Mesendoderm (in vitro differentiated cells): ENCODE measurements at regions not wholly inside any gene's neighbourhood (a gene's known extent, or its start where the extent isn't known, plus 50 kb on each side); places are given as distances from the start of the nearest gene placed in this dataset.
"Not testable (repeated sequence)": the region's sequence is repeated elsewhere in the genome, so short reads cannot be mapped to it uniquely, and the experiment has no call there.

Source experiments
- DNase-seq: peaks from one replicate; pipeline ENCODE4 v3.0.0; 2013
- H2AK5ac ChIP-seq: 2 replicates; pipeline ENCODE4 v1.6.1; 2013; ENCODE audit warnings: low read length, inconsistent platforms
- H2BK120ac ChIP-seq: 2 replicates; pipeline ENCODE4 v1.6.1; 2013; ENCODE audit warnings: low read depth, mild to moderate bottlenecking, low read length, moderate library complexity, mixed read lengths
- H2BK15ac ChIP-seq: replicated peaks from 2 replicates; pipeline ENCODE4 v1.6.1; 2013; ENCODE audit warnings: low read depth, mild to moderate bottlenecking, moderate library complexity
- H2BK5ac ChIP-seq: 2 replicates; pipeline ENCODE4 v1.6.1; 2013; ENCODE audit warnings: low read length, inconsistent platforms
- H3K18ac ChIP-seq: 2 replicates; pipeline ENCODE4 v1.6.1; 2013; ENCODE audit warnings: mild to moderate bottlenecking, low read length, mixed read lengths
- H3K23ac ChIP-seq: one replicate; pipeline ENCODE4 v1.6.1; 2013; ENCODE audit warnings: low read length
- H3K27ac ChIP-seq: 2 replicates; pipeline ENCODE4 v1.5.1; 2013; ENCODE audit warnings: low read depth, mild to moderate bottlenecking, inconsistent platforms, low read length, moderate library complexity
- H3K27me3 ChIP-seq: 2 replicates; pipeline ENCODE4 v1.6.1; 2013; ENCODE audit warnings: low read length, control low read depth, mild to moderate bottlenecking, inconsistent platforms; ENCODE audit not compliant: insufficient read depth, poor library complexity
- H3K36me3 ChIP-seq: 2 replicates; pipeline ENCODE4 v1.6.1; 2013; ENCODE audit warnings: low read length, inconsistent platforms; ENCODE audit not compliant: control insufficient read depth, insufficient read depth
- H3K4ac ChIP-seq: one replicate; pipeline ENCODE4 v1.6.1; 2013; ENCODE audit warnings: low read depth, mild to moderate bottlenecking, low read length, moderate library complexity
- H3K4me1 ChIP-seq: 2 replicates; pipeline ENCODE4 v1.6.1; 2013; ENCODE audit warnings: low read depth, low read length, inconsistent platforms; ENCODE audit not compliant: control insufficient read depth
- H3K4me2 ChIP-seq: 2 replicates; pipeline ENCODE4 v1.6.1; 2013; ENCODE audit warnings: low read length
- H3K4me3 ChIP-seq: 2 replicates; pipeline ENCODE4 v1.5.1; 2013; ENCODE audit warnings: mild to moderate bottlenecking, low read length
- H3K56ac ChIP-seq: one replicate; pipeline ENCODE4 v1.6.1; 2013; ENCODE audit warnings: low read length
- H3K79me1 ChIP-seq: 2 replicates; pipeline ENCODE4 v1.6.1; 2013; ENCODE audit warnings: low read length, inconsistent platforms
- H3K79me2 ChIP-seq: 2 replicates; pipeline ENCODE4 v1.6.1; 2013; ENCODE audit warnings: mild to moderate bottlenecking, low read length; ENCODE audit not compliant: control insufficient read depth, insufficient read depth
- H3K9ac ChIP-seq: 2 replicates; pipeline ENCODE4 v1.6.1; 2013; ENCODE audit warnings: low read length, inconsistent platforms
- H4K5ac ChIP-seq: one replicate; pipeline ENCODE4 v1.6.1; 2013; ENCODE audit warnings: low read length
- H4K8ac ChIP-seq: one replicate; pipeline ENCODE4 v1.6.1; 2013; ENCODE audit warnings: low read depth, mild to moderate bottlenecking, control low read depth, low read length, moderate library complexity
- WGBS: extraction: QIAGEN DNeasy Blood & Tissue Kit; methylation state at CpG from one replicate; pipeline ENCODE4 v1.1.7; 2013; ENCODE audit warnings: low lambda C conversion rate, missing lambda C conversion rate; ENCODE audit not compliant: insufficient coverage; ENCODE audit errors: extremely low coverage; 5-methylcytosine and 5-hydroxymethylcytosine counted together

DNA sequence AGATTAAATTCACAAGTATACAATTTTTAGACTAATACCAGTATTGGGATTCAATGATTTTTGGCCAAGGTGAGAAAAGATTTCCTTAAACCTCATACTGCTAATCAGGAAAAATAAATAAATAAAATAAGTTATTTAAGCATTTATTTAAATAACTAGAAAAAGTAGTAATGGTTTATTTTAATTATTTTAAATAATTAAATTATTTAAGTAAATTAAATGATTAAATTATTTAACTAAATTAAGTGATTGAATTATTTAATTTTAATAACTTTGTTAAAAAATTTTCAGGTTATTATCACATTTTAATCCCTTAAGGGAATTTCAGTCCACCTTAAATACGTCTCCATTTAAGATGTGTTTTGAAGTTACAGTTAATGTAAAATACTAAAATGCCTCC lies 1831.5 kb upstream of the MIR17HG start:
- H3K36me3 ChIP-seq = no peaks in the 10 kb centered on the region
- no peak overlapping the region for H4K5ac ChIP-seq

DNA sequence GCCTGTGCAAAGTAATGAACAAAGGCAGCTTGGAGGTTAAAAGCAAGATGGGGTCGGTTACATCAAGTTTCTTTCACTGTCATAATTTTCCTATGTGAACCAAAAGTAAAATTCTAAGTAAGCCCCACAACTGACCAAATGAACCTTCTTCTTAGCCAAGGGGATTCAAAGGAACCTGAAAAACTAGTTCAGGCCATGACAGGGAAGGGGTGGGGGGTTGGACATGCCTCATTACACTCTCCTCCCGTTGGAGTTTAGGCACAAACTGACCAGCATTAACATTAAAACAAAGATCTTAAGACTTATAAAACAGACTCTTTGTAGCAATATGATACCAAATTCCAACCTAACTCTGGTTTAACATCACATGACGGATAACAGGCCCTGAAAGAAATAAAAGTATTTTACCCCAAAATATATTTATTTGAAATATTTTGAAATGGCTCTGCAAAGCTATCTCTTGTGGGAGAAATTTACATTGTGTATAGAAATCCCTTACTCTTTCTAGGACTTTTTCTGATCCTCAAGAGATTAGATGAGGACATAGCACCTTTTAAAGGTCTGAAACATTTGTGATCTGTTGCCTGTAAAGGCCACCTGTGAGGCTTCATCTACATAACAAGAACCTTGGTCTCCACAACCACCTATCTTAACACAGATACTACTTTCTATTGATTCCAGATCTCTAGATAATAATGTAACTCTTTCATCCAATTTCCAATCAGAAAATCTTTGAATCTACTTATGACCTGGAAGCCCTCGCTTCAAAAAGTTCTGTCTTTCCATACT lies 1829.0 kb upstream of the MIR17HG start:
- no peaks in the 10 kb centered on the region for H3K4me1 ChIP-seq
- H3K18ac ChIP-seq = no peak overlapping the region
- no peak overlapping the region for H3K4ac ChIP-seq
- DNase-seq = no peak
- no peak overlapping the region for H3K4me2 ChIP-seq
- H3K27ac ChIP-seq = no peak overlapping the region
- H3K56ac ChIP-seq = no peak overlapping the region
- no peak overlapping the region for H3K23ac ChIP-seq
- no peak overlapping the region for H3K4me3 ChIP-seq
- H2BK120ac ChIP-seq = no peak overlapping the region
- no peak overlapping the region for H2BK15ac ChIP-seq
- H2BK5ac ChIP-seq = no peak overlapping the region
- no peaks in the 10 kb centered on the region for H3K36me3 ChIP-seq
- H4K8ac ChIP-seq = no peak overlapping the region
- no peak overlapping the region for H4K5ac ChIP-seq
- no peaks in the 10 kb centered on the region for H3K79me1 ChIP-seq
- H2AK5ac ChIP-seq = no peak overlapping the region
- WGBS = no CpG with 5 or more reads among the region's 4 CpGs
- H3K27me3 ChIP-seq = no peaks in the 10 kb centered on the region
- no peak overlapping the region for H3K9ac ChIP-seq
- no peaks in the 10 kb centered on the region for H3K79me2 ChIP-seq

More for the DNA sequence above, 1831.5 kb upstream of the MIR17HG start:
- H2BK15ac ChIP-seq = no peak overlapping the region
- H3K4me2 ChIP-seq = no peak overlapping the region
- no CpG with 5 or more reads among the region's 1 CpG for WGBS
- H3K27ac ChIP-seq = no peak overlapping the region
- no peak overlapping the region for H2AK5ac ChIP-seq
- no peak overlapping the region for H3K18ac ChIP-seq
- no peak overlapping the region for H3K23ac ChIP-seq
- no peak overlapping the region for H3K4me3 ChIP-seq
- DNase-seq = no peak
- H3K9ac ChIP-seq = no peak overlapping the region
- no peaks in the 10 kb centered on the region for H3K27me3 ChIP-seq
- no peak overlapping the region for H3K56ac ChIP-seq
- no peaks in the 10 kb centered on the region for H3K4me1 ChIP-seq
- no peak overlapping the region for H4K8ac ChIP-seq
- H3K79me2 ChIP-seq = no peaks in the 10 kb centered on the region
- no peak overlapping the region for H3K4ac ChIP-seq
- H2BK5ac ChIP-seq = no peak overlapping the region
- H3K79me1 ChIP-seq = no peaks in the 10 kb centered on the region
- H2BK120ac ChIP-seq = no peak overlapping the region

DNA sequence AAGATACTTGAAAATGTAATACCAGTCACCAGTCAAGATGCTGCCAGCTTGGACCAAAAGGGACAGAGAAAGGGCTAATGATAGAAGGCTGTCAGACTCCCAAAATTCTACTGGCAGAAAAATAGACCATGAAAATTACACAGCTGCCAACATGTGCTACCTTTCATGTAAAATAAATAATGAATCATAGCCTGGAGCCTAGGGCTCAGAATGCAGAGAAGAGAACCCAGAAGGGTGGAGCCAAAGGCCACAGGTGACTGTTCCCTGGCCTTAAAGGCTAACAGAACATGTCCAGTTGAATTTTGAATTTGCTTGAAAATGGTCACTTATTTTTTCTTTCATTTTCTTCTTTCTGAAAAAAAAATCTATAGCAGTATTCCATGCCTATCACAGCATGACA lies 1827.0 kb upstream of the MIR17HG start:
- H3K23ac ChIP-seq = no peak overlapping the region

DNA sequence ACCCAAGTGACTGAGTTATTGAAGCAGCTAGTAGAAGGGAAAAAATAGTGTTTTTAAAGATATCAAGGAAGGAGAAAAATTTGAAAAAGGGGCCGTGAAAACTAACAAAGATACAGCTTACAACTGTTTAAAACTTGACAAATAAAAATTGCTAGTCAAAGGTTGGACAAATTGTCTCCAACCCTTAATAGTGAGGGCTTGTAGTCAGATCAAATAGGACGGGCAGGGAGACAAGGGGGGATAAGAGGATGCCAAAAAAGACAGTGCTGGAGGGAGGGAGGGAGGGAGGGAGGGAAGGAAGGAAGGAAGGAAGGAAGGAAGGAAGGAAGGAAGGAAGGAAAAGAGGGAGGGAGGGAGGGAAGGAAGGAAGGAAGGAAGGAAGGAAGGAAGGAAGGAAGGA lies 1825.8 kb upstream of the MIR17HG start:
- H3K27me3 ChIP-seq, H3K36me3 ChIP-seq, H2BK5ac ChIP-seq, H3K79me2 ChIP-seq, DNase-seq, H2BK120ac ChIP-seq, H3K4me3 ChIP-seq, H3K4me2 ChIP-seq, H3K4ac ChIP-seq, H2BK15ac ChIP-seq, H4K5ac ChIP-seq, H3K56ac ChIP-seq, H3K79me1 ChIP-seq, H3K18ac ChIP-seq, H4K8ac ChIP-seq, H2AK5ac ChIP-seq, H3K4me1 ChIP-seq, H3K23ac ChIP-seq, H3K27ac ChIP-seq, H3K9ac ChIP-seq: not testable (repeated sequence)
- WGBS = no CpG with 5 or more reads among the region's 2 CpGs

More for the DNA sequence above, 1827.0 kb upstream of the MIR17HG start:
- H2BK120ac ChIP-seq = no peak overlapping the region
- no peaks in the 10 kb centered on the region for H3K4me1 ChIP-seq
- no peak overlapping the region for H3K27ac ChIP-seq
- no peak overlapping the region for H3K4ac ChIP-seq
- no peak overlapping the region for H4K5ac ChIP-seq
- no peak overlapping the region for H2BK5ac ChIP-seq
- H4K8ac ChIP-seq = no peak overlapping the region
- H2BK15ac ChIP-seq = no peak overlapping the region
- H3K79me1 ChIP-seq = no peaks in the 10 kb centered on the region
- H3K18ac ChIP-seq = no peak overlapping the region
- H3K79me2 ChIP-seq = no peaks in the 10 kb centered on the region
- no peaks in the 10 kb centered on the region for H3K36me3 ChIP-seq
- DNase-seq = no peak
- H3K27me3 ChIP-seq = no peaks in the 10 kb centered on the region
- no peak overlapping the region for H3K9ac ChIP-seq
- no peak overlapping the region for H2AK5ac ChIP-seq
- no peak overlapping the region for H3K4me2 ChIP-seq
- no peak overlapping the region for H3K4me3 ChIP-seq
- no peak overlapping the region for H3K56ac ChIP-seq

DNA sequence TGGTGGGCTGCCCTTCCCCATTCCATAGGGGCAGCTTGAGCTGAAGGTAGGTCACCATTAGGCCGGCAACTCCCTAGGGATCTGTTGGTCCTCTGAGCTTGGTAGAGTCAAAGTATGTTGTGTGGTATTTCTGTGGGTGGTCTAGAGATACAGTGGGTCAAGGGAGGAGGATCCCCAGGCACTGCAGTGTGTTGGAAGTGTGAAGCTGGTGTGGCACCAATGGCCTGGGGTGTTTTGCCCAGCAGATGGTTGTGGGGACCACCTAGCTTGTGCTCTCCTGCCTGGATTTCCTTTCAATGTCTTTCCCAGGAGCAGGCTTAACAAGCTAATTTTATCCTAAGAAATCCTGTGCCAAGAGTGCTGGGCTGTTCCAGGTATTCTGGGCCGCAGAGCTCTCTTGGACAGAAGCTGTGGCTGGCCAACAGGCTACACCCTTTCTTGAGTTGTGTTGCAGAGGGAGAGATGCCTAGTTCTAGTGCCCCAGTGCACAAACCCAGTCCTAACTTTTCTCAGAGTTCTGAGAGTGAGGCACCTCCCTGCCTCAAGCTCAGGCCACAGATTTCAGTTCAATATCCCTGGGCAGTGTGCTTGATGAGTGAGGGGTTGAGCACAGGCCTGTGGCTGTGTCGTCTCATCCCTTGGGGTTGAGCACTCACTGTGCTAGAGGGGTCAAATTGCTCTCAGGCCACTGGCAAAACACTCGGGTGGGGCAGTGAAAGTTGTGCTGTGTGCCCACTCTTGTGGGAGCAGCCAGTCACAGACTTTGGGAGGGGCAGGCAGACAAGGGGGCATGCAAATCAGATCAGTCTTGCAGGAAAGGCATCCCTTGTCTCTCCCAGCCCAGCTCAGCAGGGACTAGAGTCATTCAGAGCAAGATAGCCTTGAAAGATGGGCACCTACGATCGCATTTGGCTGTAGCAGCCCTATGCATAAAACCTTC lies 1806.1 kb upstream of the MIR17HG start:
- Histone ChIP-seq H2BK120ac (no peak overlapping the region), H3K4me3 (no peak overlapping the region), H4K5ac (no peak overlapping the region), H3K9ac (no peak overlapping the region), H3K4ac (no peak overlapping the region), H2AK5ac (no peak overlapping the region), H3K27ac (no peak overlapping the region), H3K23ac (no peak overlapping the region), H3K79me1 (no peaks in the 10 kb centered on the region), H3K79me2 (no peaks in the 10 kb centered on the region), H2BK15ac (no peak overlapping the region), H3K4me1 (no peaks in the 10 kb centered on the region), H2BK5ac (no peak overlapping the region), H3K36me3 (no peaks in the 10 kb centered on the region), H4K8ac (no peak overlapping the region), H3K56ac (no peak overlapping the region), H3K18ac (no peak overlapping the region), H3K4me2 (no peak overlapping the region), H3K27me3 (no peaks in the 10 kb centered on the region)
- WGBS = no CpG with 5 or more reads among the region's 6 CpGs
- no peak for DNase-seq
